ENCODE measurements at regions not wholly inside any gene's neighbourhood (a gene's known extent, or its start where the extent isn't known, plus 50 kb on each side); places are given as distances from the start of the nearest gene placed in this dataset.

GRCh38 chr6:167717455-167717854, 109.3 kb upstream of the AFDN start:
- no peak for DNase-seq (ENCODE audit: low read depth, low spot score)
- no peak overlapping the region for H3K4me3 Mint-ChIP-seq
- H3K27me3 Mint-ChIP-seq (ENCODE audit: low read depth), result peaks cover 66% of the 10 kb centered on the region
- no peak for TF ChIP-seq CTCF (conservative IDR thresholded peaks at IDR 0.05)
- no peaks in the 10 kb centered on the region for H3K4me1 Mint-ChIP-seq
- no peaks in the 10 kb centered on the region for H3K36me3 Mint-ChIP-seq (ENCODE audit: low read depth)
- H3K9me3 Mint-ChIP-seq, result peaks cover 2% of the 10 kb centered on the region
- no peak overlapping the region for H3K27ac Mint-ChIP-seq (ENCODE audit: unreplicated experiment)

GRCh38 chr6:167717867-167718266, 108.8 kb upstream of the AFDN start:
- no peak for DNase-seq (ENCODE audit: low read depth, low spot score)
- TF ChIP-seq CTCF (conservative IDR thresholded peaks at IDR 0.05), result no peak
- peaks cover 66% of the 10 kb centered on the region for H3K27me3 Mint-ChIP-seq (ENCODE audit: low read depth)
- H3K4me3 Mint-ChIP-seq, result no peak overlapping the region
- H3K27ac Mint-ChIP-seq (ENCODE audit: unreplicated experiment), result no peak overlapping the region
- no peaks in the 10 kb centered on the region for H3K4me1 Mint-ChIP-seq
- H3K36me3 Mint-ChIP-seq (ENCODE audit: low read depth), result no peaks in the 10 kb centered on the region
- H3K9me3 Mint-ChIP-seq, result peaks cover 2% of the 10 kb centered on the region

GRCh38 chr6:167719920-167720319, 106.8 kb upstream of the AFDN start:
- Mint-ChIP-seq H3K4me1 (no peaks in the 10 kb centered on the region), H3K9me3 (peaks cover 2% of the 10 kb centered on the region), H3K4me3 (no peak overlapping the region), H3K36me3 (ENCODE audit: low read depth) (no peaks in the 10 kb centered on the region), H3K27me3 (ENCODE audit: low read depth) (peaks cover 54% of the 10 kb centered on the region), H3K27ac (ENCODE audit: unreplicated experiment) (no peak overlapping the region)
- no peak for DNase-seq (ENCODE audit: low read depth, low spot score)
- no peak for TF ChIP-seq CTCF (conservative IDR thresholded peaks at IDR 0.05)

GRCh38 chr6:167720456-167721285, 106.0 kb upstream of the AFDN start:
- H3K36me3 Mint-ChIP-seq (ENCODE audit: low read depth), result peaks cover 3% of the 10 kb centered on the region
- no peak overlapping the region for H3K27ac Mint-ChIP-seq (ENCODE audit: unreplicated experiment)
- TF ChIP-seq CTCF (conservative IDR thresholded peaks at IDR 0.05), result no peak
- H3K9me3 Mint-ChIP-seq, result peaks cover 2% of the 10 kb centered on the region
- H3K4me3 Mint-ChIP-seq, result no peak overlapping the region
- H3K27me3 Mint-ChIP-seq (ENCODE audit: low read depth), result peaks cover 54% of the 10 kb centered on the region
- no peak for DNase-seq (ENCODE audit: low read depth, low spot score)
- no peaks in the 10 kb centered on the region for H3K4me1 Mint-ChIP-seq

GRCh38 chr6:167721291-167721690, 105.4 kb upstream of the AFDN start:
- Mint-ChIP-seq H3K27me3 (ENCODE audit: low read depth) (peaks cover 54% of the 10 kb centered on the region), H3K4me3 (no peak overlapping the region), H3K9me3 (peaks cover 2% of the 10 kb centered on the region), H3K36me3 (ENCODE audit: low read depth) (peaks cover 3% of the 10 kb centered on the region), H3K4me1 (no peaks in the 10 kb centered on the region), H3K27ac (ENCODE audit: unreplicated experiment) (no peak overlapping the region)
- DNase-seq (ENCODE audit: low read depth, low spot score), result no peak
- TF ChIP-seq CTCF (conservative IDR thresholded peaks at IDR 0.05), result no peak
